OCI-LY3 (cell line): ENCODE measurements at regions not wholly inside any gene's neighbourhood (a gene's known extent, or its start where the extent isn't known, plus 50 kb on each side); places are given as distances from the start of the nearest gene placed in this dataset.

Source experiments
- H2AFZ ChIP-seq: fragments of 200-600, 300-600 bp; shearing (Covaris generic); 2 replicates; pipeline ENCODE4 v1.6.0; 2014; ENCODE audit warnings: antibody characterized with exemption, low read depth, low read length
- H3K27ac ChIP-seq: fragments of 200-600, 300-600 bp; sonication (generic); 2 replicates; pipeline ENCODE4 v1.5.1; 2014; ENCODE audit warnings: mild to moderate bottlenecking, low read length, moderate library complexity, mixed read lengths
- H3K27me3 ChIP-seq: fragments of 200-600, 300-600 bp; sonication (generic); 2 replicates; pipeline ENCODE4 v1.6.1; 2014; ENCODE audit warnings: low read depth, low read length, mixed read lengths
- H3K36me3 ChIP-seq: fragments of 200-600, 300-600 bp; sonication (generic); replicated peaks from 2 replicates; pipeline ENCODE3; 2014; ENCODE audit warnings: low read depth, low read length, mixed read lengths
- H3K4me1 ChIP-seq: fragments of 300-600, 200-600 bp; sonication (generic); 2 replicates; pipeline ENCODE4 v1.6.1; 2014; ENCODE audit warnings: low read length, mixed read lengths
- H3K4me2 ChIP-seq: fragments of 200-600, 300-600 bp; sonication (generic); 2 replicates; pipeline ENCODE4 v1.6.1; 2014; ENCODE audit warnings: low read length, mixed read lengths
- H3K4me3 ChIP-seq: fragments of 300-600, 200-600 bp; sonication (generic); 2 replicates; pipeline ENCODE4 v1.5.1; 2014; ENCODE audit warnings: antibody characterized with exemption, mild to moderate bottlenecking, low read length, moderate library complexity
- H3K79me2 ChIP-seq: fragments of 300-600, 200-600 bp; shearing (Covaris generic); 2 replicates; pipeline ENCODE4 v1.6.1; 2014; ENCODE audit warnings: mild to moderate bottlenecking, low read length, mixed read lengths
- H3K9ac ChIP-seq: fragments of 300-600, 200-600 bp; shearing (Covaris generic); 2 replicates; pipeline ENCODE4 v1.6.0; 2014; ENCODE audit warnings: mild to moderate bottlenecking, low read length, moderate library complexity
- H3K9me3 ChIP-seq: fragments of 200-600, 300-600 bp; shearing (Covaris generic); 2 replicates; pipeline ENCODE4 v1.6.1; 2014; ENCODE audit warnings: low read length, mixed read lengths; ENCODE audit not compliant: insufficient read depth
- H4K20me1 ChIP-seq: fragments of 200-600, 300-600 bp; sonication (generic); 2 replicates; pipeline ENCODE4 v1.6.1; 2016; ENCODE audit warnings: low read length, mixed read lengths; ENCODE audit not compliant: insufficient read depth
- CTCF ChIP-seq: fragments of 200-600, 300-600 bp; sonication (generic); IDR thresholded peaks from 2 replicates; pipeline ENCODE4 v1.5.1; 2014; ENCODE audit warnings: antibody characterized with exemption, low read length, low read depth
- EZH2phosphoT487 ChIP-seq: fragments of 200-600 bp; shearing (Covaris generic); IDR thresholded peaks from 2 replicates; pipeline ENCODE4 v1.6.1; 2018; ENCODE audit warnings: antibody characterized with exemption, mixed run types, low read depth

GRCh38 chr6:134642819-134643218 is 307.1 kb downstream of the ALDH8A1 start:
- TF ChIP-seq EZH2phosphoT487 (no peak), CTCF (no peak)
- no peak overlapping the region for H2AFZ ChIP-seq

GRCh38 chr6:134642279-134642678 is 307.6 kb downstream of the ALDH8A1 start:
- H3K36me3 ChIP-seq = no peaks in the 10 kb centered on the region
- H3K27me3 ChIP-seq = no peaks in the 10 kb centered on the region
- no peak overlapping the region for H3K4me2 ChIP-seq
- peaks cover 28% of the 10 kb centered on the region for H3K4me1 ChIP-seq
- no peak overlapping the region for H3K4me3 ChIP-seq
- H3K9me3 ChIP-seq = no peaks in the 10 kb centered on the region
- H3K9ac ChIP-seq = no peak overlapping the region
- no peaks in the 10 kb centered on the region for H4K20me1 ChIP-seq
- TF ChIP-seq EZH2phosphoT487 (no peak), CTCF (no peak)
- no peak overlapping the region for H3K27ac ChIP-seq
- H2AFZ ChIP-seq = no peak overlapping the region
- no peaks in the 10 kb centered on the region for H3K79me2 ChIP-seq

More at GRCh38 chr6:134642819-134643218, 307.1 kb downstream of the ALDH8A1 start:
- Histone ChIP-seq H3K27me3 (no peaks in the 10 kb centered on the region), H4K20me1 (no peaks in the 10 kb centered on the region), H3K9ac (no peak overlapping the region), H3K4me1 (peaks cover 22% of the 10 kb centered on the region), H3K36me3 (no peaks in the 10 kb centered on the region), H3K27ac (no peak overlapping the region), H3K4me2 (no peak overlapping the region), H3K79me2 (no peaks in the 10 kb centered on the region), H3K9me3 (no peaks in the 10 kb centered on the region), H3K4me3 (no peak overlapping the region)

GRCh38 chr6:134640975-134641429 is 308.9 kb downstream of the ALDH8A1 start:
- H3K4me1 ChIP-seq = peaks cover 34% of the 10 kb centered on the region
- peak; percentile 83 for TF ChIP-seq CTCF
- no peak for TF ChIP-seq EZH2phosphoT487
- H3K9me3 ChIP-seq = no peaks in the 10 kb centered on the region
- no peak overlapping the region for H3K4me3 ChIP-seq
- H3K27me3 ChIP-seq = no peaks in the 10 kb centered on the region
- H3K36me3 ChIP-seq = no peaks in the 10 kb centered on the region
- no peak overlapping the region for H3K9ac ChIP-seq
- H3K4me2 ChIP-seq = peak overlapping the region; percentile 19; the same call in 1 of the 2 replicates
- no peaks in the 10 kb centered on the region for H3K79me2 ChIP-seq
- H4K20me1 ChIP-seq = no peaks in the 10 kb centered on the region
- no peak overlapping the region for H3K27ac ChIP-seq
- H2AFZ ChIP-seq = peak overlapping the region; percentile 28; the same call in 1 of the 2 replicates

- no peak overlapping the region for H3K9ac ChIP-seq
- TF ChIP-seq CTCF = no peak
- TF ChIP-seq EZH2phosphoT487 = no peak
- no peak overlapping the region for H2AFZ ChIP-seq
- H3K79me2 ChIP-seq = no peaks in the 10 kb centered on the region
- H3K27ac ChIP-seq = no peak overlapping the region
- peaks cover 35% of the 10 kb centered on the region for H3K4me1 ChIP-seq
- H3K4me2 ChIP-seq = no peak overlapping the region
- no peaks in the 10 kb centered on the region for H3K9me3 ChIP-seq
- no peak overlapping the region for H3K4me3 ChIP-seq
- H4K20me1 ChIP-seq = no peaks in the 10 kb centered on the region
- H3K27me3 ChIP-seq = no peaks in the 10 kb centered on the region
- H3K36me3 ChIP-seq = no peaks in the 10 kb centered on the region
Measured at GRCh38 chr6:134640229-134640628, 309.7 kb downstream of the ALDH8A1 start.
